ENCODE measurements at regions not wholly inside any gene's neighbourhood (a gene's known extent, or its start where the extent isn't known, plus 50 kb on each side); places are given as distances from the start of the nearest gene placed in this dataset.

DNA sequence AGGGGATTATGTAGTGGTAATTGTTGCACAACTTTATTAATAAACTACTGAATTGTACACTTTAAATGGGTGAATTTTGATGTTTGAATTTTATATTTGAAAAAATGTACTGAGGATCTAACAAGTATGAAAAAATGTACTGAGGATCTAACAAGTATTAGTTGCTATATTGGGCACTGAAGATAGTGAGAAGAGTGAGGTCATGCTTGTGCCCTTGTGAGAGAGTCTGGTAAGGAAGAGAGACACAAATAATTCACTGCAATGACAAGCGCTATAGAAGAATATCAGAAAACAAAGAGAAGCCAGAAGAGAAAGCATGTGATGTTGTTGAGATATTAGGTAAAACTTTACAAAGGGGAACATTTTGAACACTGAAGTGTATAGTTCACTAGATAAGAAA lies 137.6 kb downstream of the DTWD1 start:
- TF ChIP-seq EP300 (IDR thresholded peaks at IDR 0.05; ENCODE audit: borderline replicate concordance) (no peak), NFIC (IDR thresholded peaks at IDR 0.05) (no peak), TAF1 (IDR thresholded peaks at IDR 0.05; ENCODE audit: low read depth) (no peak), TCF12 (IDR thresholded peaks at IDR 0.05; ENCODE audit: low read depth) (no peak), EGR1 (IDR thresholded peaks at IDR 0.05) (no peak), CEBPB (IDR thresholded peaks at IDR 0.05) (no peak)

DNA sequence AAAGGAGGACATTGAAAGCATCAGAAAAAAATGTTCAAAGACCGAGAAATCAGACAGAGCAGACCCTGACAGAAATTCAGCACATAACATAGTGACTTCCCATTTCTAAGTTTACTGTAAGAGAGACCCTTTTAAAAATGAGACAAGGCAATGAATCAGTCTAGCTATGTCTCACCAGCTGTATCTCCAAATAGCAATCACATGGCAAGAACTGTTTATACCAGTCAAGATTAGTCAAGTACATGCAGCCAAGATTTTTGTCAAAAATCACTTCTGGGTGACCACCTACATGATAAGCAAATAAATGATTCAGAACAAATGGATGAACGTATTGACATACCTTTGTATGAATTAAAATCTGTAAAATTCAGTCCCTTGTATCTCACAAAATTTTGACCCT lies 138.0 kb downstream of the DTWD1 start:
- TF ChIP-seq, protein P1, sequence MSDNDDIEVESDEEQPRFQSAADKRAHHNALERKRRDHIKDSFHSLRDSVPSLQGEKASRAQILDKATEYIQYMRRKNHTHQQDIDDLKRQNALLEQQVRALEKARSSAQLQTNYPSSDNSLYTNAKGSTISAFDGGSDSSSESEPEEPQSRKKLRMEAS (IDR thresholded peaks at IDR 0.05): no peak
- TF ChIP-seq CREB1 (IDR thresholded peaks at IDR 0.05; ENCODE audit: low read depth): no peak
- TF ChIP-seq FOXM1 (IDR thresholded peaks at IDR 0.05; ENCODE audit: borderline replicate concordance, low read depth): no peak
- no peak for TF ChIP-seq CEBPB (IDR thresholded peaks at IDR 0.05)
- TF ChIP-seq EP300 (IDR thresholded peaks at IDR 0.05; ENCODE audit: borderline replicate concordance): no peak
- TF ChIP-seq TCF12 (IDR thresholded peaks at IDR 0.05; ENCODE audit: low read depth): no peak
- TF ChIP-seq RAD21 (IDR thresholded peaks at IDR 0.05; ENCODE audit: low read depth): no peak
- TF ChIP-seq, protein P2, sequence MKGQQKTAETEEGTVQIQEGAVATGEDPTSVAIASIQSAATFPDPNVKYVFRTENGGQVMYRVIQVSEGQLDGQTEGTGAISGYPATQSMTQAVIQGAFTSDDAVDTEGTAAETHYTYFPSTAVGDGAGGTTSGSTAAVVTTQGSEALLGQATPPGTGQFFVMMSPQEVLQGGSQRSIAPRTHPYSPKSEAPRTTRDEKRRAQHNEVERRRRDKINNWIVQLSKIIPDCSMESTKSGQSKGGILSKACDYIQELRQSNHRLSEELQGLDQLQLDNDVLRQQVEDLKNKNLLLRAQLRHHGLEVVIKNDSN (IDR thresholded peaks at IDR 0.05): no peak
- TF ChIP-seq YY1 (IDR thresholded peaks at IDR 0.05; ENCODE audit: low read depth): no peak
- TF ChIP-seq TEAD4 (IDR thresholded peaks at IDR 0.05): no peak
- no peak for TF ChIP-seq TAF1 (IDR thresholded peaks at IDR 0.05; ENCODE audit: low read depth)
- no peak for TF ChIP-seq EGR1 (IDR thresholded peaks at IDR 0.05)
- no peak for TF ChIP-seq REST (IDR thresholded peaks at IDR 0.05; ENCODE audit: low read depth)
- no peak for TF ChIP-seq ZBTB7A (IDR thresholded peaks at IDR 0.05; ENCODE audit: low read depth)
- no peak for TF ChIP-seq NFIC (IDR thresholded peaks at IDR 0.05)

GRCh38 chr15:49760749-49761148 lies 139.9 kb downstream of the DTWD1 start:
- TF ChIP-seq TCF12 (IDR thresholded peaks at IDR 0.05; ENCODE audit: low read depth) (no peak), FOXM1 (IDR thresholded peaks at IDR 0.05; ENCODE audit: borderline replicate concordance, low read depth) (no peak), EGR1 (IDR thresholded peaks at IDR 0.05) (no peak), EP300 (IDR thresholded peaks at IDR 0.05; ENCODE audit: borderline replicate concordance) (no peak)
- TF ChIP-seq, protein P1 (IDR thresholded peaks at IDR 0.05): no peak

DNA sequence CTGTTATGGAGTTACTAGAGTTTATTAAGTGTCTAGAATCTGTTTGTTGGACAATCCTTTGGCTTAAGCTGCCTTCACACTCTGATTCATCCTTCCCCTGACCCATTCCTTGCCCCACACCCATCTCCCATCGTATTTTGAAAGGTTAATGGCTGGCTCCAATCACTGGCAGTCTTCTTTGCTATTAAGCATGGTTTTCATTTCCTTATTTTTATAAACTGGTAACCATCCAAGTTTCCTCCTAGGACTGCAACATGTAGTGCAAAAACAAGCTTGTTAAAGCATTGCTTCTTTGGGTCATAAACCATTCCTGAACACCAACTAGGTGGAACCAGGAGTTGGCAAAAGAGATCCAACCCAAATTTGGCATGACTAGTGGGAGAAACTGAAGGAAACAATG lies 148.4 kb downstream of the DTWD1 start:
- TF ChIP-seq CREB1 (IDR thresholded peaks at IDR 0.05; ENCODE audit: low read depth) (no peak), FOXM1 (IDR thresholded peaks at IDR 0.05; ENCODE audit: borderline replicate concordance, low read depth) (no peak), CEBPB (IDR thresholded peaks at IDR 0.05) (no peak), NFIC (IDR thresholded peaks at IDR 0.05) (no peak), ZBTB7A (IDR thresholded peaks at IDR 0.05; ENCODE audit: low read depth) (no peak), RAD21 (IDR thresholded peaks at IDR 0.05; ENCODE audit: low read depth) (no peak)
- TF ChIP-seq, protein P2 (IDR thresholded peaks at IDR 0.05): no peak
- TF ChIP-seq, protein P1 (IDR thresholded peaks at IDR 0.05): no peak

DNA sequence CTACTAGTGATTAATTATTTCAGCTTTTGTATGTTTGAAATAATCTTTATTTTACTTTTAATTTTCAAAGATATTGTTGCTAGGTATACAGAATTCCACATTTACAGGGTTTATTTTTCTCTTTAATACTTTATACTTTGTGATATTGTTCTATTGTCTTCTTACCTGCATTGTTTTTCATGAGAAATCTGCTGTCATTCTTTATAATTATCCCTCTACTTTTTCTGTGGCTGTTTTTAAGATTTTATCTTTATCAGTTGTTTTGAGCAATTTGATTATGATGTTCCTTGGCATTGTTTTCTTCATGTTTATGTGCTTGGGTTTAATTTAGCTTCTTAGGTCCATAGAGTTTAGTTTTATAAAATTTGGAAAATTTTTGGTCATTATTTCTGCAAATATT lies 168.6 kb downstream of the DTWD1 start:
- TF ChIP-seq NFIC (IDR thresholded peaks at IDR 0.05): no peak
- TF ChIP-seq RAD21 (IDR thresholded peaks at IDR 0.05; ENCODE audit: low read depth): no peak
- no peak for TF ChIP-seq CEBPB (IDR thresholded peaks at IDR 0.05)
- no peak for TF ChIP-seq YY1 (IDR thresholded peaks at IDR 0.05; ENCODE audit: low read depth)

DNA sequence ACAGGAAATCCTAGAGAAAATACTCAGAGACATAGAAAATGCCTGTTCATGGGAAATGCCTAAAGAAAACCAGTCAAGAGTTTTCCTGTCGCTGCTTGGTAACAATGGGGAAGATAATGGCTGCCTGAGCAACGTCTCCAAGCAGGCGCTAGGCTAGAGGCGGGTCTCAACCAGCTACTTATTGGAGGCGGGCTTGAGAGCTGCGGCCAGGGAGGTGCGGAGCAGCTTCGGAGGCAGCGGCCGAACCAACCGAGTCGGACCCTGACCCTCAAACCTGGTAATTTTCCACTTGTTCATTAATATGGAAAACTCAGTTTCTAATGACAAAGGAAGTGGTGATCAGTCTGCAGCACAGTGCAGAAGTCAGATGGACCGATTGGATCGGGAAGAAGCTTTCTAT lies 173.1 kb downstream of the DTWD1 start:
- TF ChIP-seq FOXM1 (IDR thresholded peaks at IDR 0.05; ENCODE audit: borderline replicate concordance, low read depth): no peak

GRCh38 chr15:49801796-49802195 lies 180.9 kb downstream of the DTWD1 start:
- TF ChIP-seq EP300 (IDR thresholded peaks at IDR 0.05; ENCODE audit: borderline replicate concordance): no peak
- no peak for TF ChIP-seq ZBTB7A (IDR thresholded peaks at IDR 0.05; ENCODE audit: low read depth)
- TF ChIP-seq NFIC (IDR thresholded peaks at IDR 0.05): no peak
- no peak for TF ChIP-seq TCF12 (IDR thresholded peaks at IDR 0.05; ENCODE audit: low read depth)
- TF ChIP-seq, protein P2 (IDR thresholded peaks at IDR 0.05): no peak
